ENCODE measurements at regions not wholly inside any gene's neighbourhood (a gene's known extent, or its start where the extent isn't known, plus 50 kb on each side); places are given as distances from the start of the nearest gene placed in this dataset.

GRCh38 chr15:60212536-60212935 lies 185.2 kb downstream of the ANXA2 start:
- TF ChIP-seq CTCF (conservative IDR thresholded peaks at IDR 0.05 in 1 of 2, IDR thresholded peaks at IDR 0.05 in 1 of 2; ENCODE audit: low read depth in 1 of 2, low read length in 2 of 2) (no peak), EZH2 (IDR thresholded peaks at IDR 0.05; ENCODE audit: low read length, missing control alignments) (no peak)

Measured in fibroblast of lung (primary cell).